Neural cell (in vitro differentiated cells): ENCODE measurements at regions not wholly inside any gene's neighbourhood (a gene's known extent, or its start where the extent isn't known, plus 50 kb on each side); places are given as distances from the start of the nearest gene placed in this dataset.

Experiments used
- H2AFZ ChIP-seq: fragments of 200-600, 300-800 bp; sonication (generic), shearing (Covaris generic); 2 replicates; pipeline ENCODE4 v1.6.0; 2014; ENCODE audit warnings: low read depth, mild to moderate bottlenecking, antibody characterized with exemption, low read length, moderate library complexity
- H3F3A ChIP-seq: fragments of 200-600 bp; shearing (Covaris generic); 2 replicates; pipeline ENCODE4 v1.6.1; 2016; ENCODE audit warnings: mild to moderate bottlenecking, moderate library complexity, mixed read lengths, antibody characterized with exemption, low read length; ENCODE audit not compliant: insufficient read depth, poor library complexity, severe bottlenecking
- H3K27ac ChIP-seq: fragments of 200-600, 300-800 bp; sonication (generic), shearing (Covaris generic); 2 replicates; pipeline ENCODE4 v1.5.1; 2014; ENCODE audit warnings: mild to moderate bottlenecking, low read length, moderate library complexity
- H3K27me3 ChIP-seq: fragments of 300-800, 200-600 bp; sonication (generic), shearing (Covaris generic); 2 replicates; pipeline ENCODE4 v1.6.0; 2014; ENCODE audit warnings: mild to moderate bottlenecking, low read depth, low read length, moderate library complexity; ENCODE audit not compliant: insufficient read depth
- H3K36me3 ChIP-seq: fragments of 300-800, 200-600 bp; sonication (generic), shearing (Covaris generic); 2 replicates; pipeline ENCODE4 v1.5.1; 2014; ENCODE audit warnings: mild to moderate bottlenecking, antibody characterized with exemption, low read length, moderate library complexity; ENCODE audit not compliant: insufficient read depth
- H3K4me2 ChIP-seq: fragments of 300-800, 200-600 bp; sonication (generic), shearing (Covaris generic); 2 replicates; pipeline ENCODE4 v1.6.0; 2014; ENCODE audit warnings: mild to moderate bottlenecking, low read length
- H3K4me3 ChIP-seq: fragments of 300-800, 200-600 bp; sonication (generic), shearing (Covaris generic); 2 replicates; pipeline ENCODE4 v1.5.1; 2014; ENCODE audit warnings: mild to moderate bottlenecking, low read length, moderate library complexity
- H3K79me2 ChIP-seq: fragments of 200-600 bp; shearing (Covaris generic); replicated peaks from 2 replicates; pipeline ENCODE4 v1.6.0; 2014; ENCODE audit warnings: mild to moderate bottlenecking, low read length, moderate library complexity; ENCODE audit not compliant: insufficient read depth
- H3K9ac ChIP-seq: fragments of 300-800, 200-600 bp; sonication (generic), shearing (Covaris generic); 2 replicates; pipeline ENCODE4 v1.6.1; 2016; ENCODE audit warnings: mild to moderate bottlenecking, low read length, mixed read lengths
- H3K9me2 ChIP-seq: fragments of 200-600 bp; shearing (Covaris generic); 2 replicates; pipeline ENCODE4 v1.6.1; 2016; ENCODE audit warnings: mild to moderate bottlenecking, low read length, mixed read lengths; ENCODE audit not compliant: insufficient read depth
- H3K9me3 ChIP-seq: fragments of 200-600, 300-800 bp; sonication (generic), shearing (Covaris generic); 2 replicates; pipeline ENCODE4 v1.6.1; 2016; ENCODE audit warnings: mild to moderate bottlenecking, mixed run types, low read length, moderate library complexity, mixed read lengths
- H4K20me1 ChIP-seq: fragments of 200-600 bp; shearing (Covaris generic); 2 replicates; pipeline ENCODE4 v1.6.1; 2016; ENCODE audit warnings: mild to moderate bottlenecking, mixed run types; ENCODE audit not compliant: insufficient read depth
- CTCF ChIP-seq: fragments of 450-650 bp; IDR thresholded peaks from 2 replicates; pipeline ENCODE4 v1.5.1; 2014; ENCODE audit warnings: antibody characterized with exemption, mild to moderate bottlenecking, moderate library complexity; ENCODE audit not compliant: poor library complexity, severe bottlenecking
- EP300 ChIP-seq: fragments of 450-650 bp; conservative IDR thresholded peaks from 2 replicates; pipeline ENCODE4 v1.6.1; 2014; ENCODE audit warnings: antibody characterized with exemption, mild to moderate bottlenecking, moderate library complexity; ENCODE audit not compliant: poor library complexity, severe bottlenecking
- EZH2 ChIP-seq: fragments of 200-600, 300-800 bp; shearing (Covaris generic), sonication (generic); IDR thresholded peaks from 2 replicates; pipeline ENCODE4 v1.6.1; 2014; ENCODE audit warnings: antibody characterized with exemption, low read length, borderline replicate concordance, mild to moderate bottlenecking; ENCODE audit not compliant: insufficient read depth, poor library complexity, severe bottlenecking
- MXI1 ChIP-seq: fragments of 450-650 bp; conservative IDR thresholded peaks from 2 replicates; pipeline ENCODE4 v1.6.1; 2014; ENCODE audit warnings: antibody characterized with exemption, mild to moderate bottlenecking; ENCODE audit not compliant: poor library complexity, severe bottlenecking
- POLR2AphosphoS5 ChIP-seq: IDR thresholded peaks from 2 replicates; pipeline ENCODE4 v1.6.1; 2012
- RAD21 ChIP-seq: fragments of 450-650 bp; conservative IDR thresholded peaks from 2 replicates; pipeline ENCODE4 v1.6.1; 2014; ENCODE audit warnings: antibody characterized with exemption, mild to moderate bottlenecking, moderate library complexity
- REST ChIP-seq: IDR thresholded peaks from 2 replicates; pipeline ENCODE4 v1.6.1; 2012; ENCODE audit warnings: borderline replicate concordance
- SMC3 ChIP-seq: fragments of 450-650 bp; conservative IDR thresholded peaks from 2 replicates; pipeline ENCODE4 v1.6.1; 2014; ENCODE audit warnings: antibody characterized with exemption, mild to moderate bottlenecking, moderate library complexity; ENCODE audit not compliant: poor library complexity
- TAF1 ChIP-seq: IDR thresholded peaks from 2 replicates; pipeline ENCODE4 v1.6.1; 2012; ENCODE audit warnings: low read depth

DNA sequence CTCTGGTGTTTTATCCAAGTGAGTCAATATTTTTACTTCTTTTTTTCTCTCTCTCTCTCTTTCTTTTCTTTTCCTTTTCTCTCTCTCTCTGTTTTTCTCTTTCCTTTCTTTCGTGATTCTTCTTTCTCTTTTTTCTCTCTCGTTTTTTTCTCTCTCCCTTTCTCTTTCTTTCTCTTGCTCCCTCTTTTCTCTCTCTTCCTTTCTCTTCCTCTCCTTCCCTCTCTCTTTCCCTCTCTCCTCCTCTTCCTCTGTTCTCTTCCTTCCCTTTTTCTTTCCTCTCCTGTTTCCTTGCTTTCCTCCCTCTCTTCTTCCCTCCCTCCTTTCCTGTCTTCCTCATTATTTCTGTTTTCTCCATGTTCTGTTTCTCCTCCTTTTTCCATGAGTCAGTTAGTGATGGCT is 641.5 kb downstream of the FGF9 start:
- TF ChIP-seq SMC3 (no peak), EZH2 (no peak), POLR2AphosphoS5 (no peak), REST (no peak), CTCF (no peak), MXI1 (no peak), EP300 (no peak), RAD21 (no peak), TAF1 (no peak)
- H3K27me3 ChIP-seq, result no peaks in the 10 kb centered on the region
- H3K79me2 ChIP-seq, result no peaks in the 10 kb centered on the region
- no peaks in the 10 kb centered on the region for H3K36me3 ChIP-seq
- no peaks in the 10 kb centered on the region for H3K9me3 ChIP-seq
- H3K9ac ChIP-seq, result no peak overlapping the region
- no peak overlapping the region for H3K4me3 ChIP-seq
- H2AFZ ChIP-seq, result no peak overlapping the region
- H3K27ac ChIP-seq, result no peak overlapping the region
- H3K4me2 ChIP-seq, result no peak overlapping the region
- no peaks in the 10 kb centered on the region for H4K20me1 ChIP-seq
- H3K9me2 ChIP-seq, result no peaks in the 10 kb centered on the region
- H3F3A ChIP-seq, result no peaks in the 10 kb centered on the region

DNA sequence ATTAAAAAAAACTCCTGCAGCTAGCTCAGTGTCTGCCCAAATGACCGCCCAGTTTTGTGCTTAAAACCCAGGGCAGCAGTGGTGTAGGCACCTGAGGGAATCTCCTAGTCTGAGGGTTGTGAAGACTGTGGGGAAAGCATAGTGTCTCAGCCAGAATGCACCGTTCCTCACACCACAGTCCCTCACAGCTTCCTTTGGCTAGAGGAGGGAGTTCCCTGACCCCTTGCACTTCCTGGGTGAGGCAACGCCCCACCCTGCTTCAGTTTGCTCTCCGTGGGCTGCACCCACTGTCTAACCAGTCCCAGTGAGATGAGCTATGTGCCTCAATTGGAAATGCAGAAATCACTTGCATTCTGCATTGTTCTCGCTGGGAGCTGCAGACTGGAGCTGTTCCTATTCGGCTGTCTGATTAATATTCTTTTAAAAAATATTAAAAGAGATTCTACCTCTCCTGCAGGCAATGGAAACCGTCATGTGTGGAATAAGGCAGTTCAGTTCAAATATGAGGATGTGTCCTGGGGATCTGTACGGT is 645.7 kb downstream of the FGF9 start:
- Histone ChIP-seq H3K9me3 (no peaks in the 10 kb centered on the region), H3K9ac (no peak overlapping the region), H4K20me1 (no peaks in the 10 kb centered on the region), H3K36me3 (no peaks in the 10 kb centered on the region), H3K27ac (no peak overlapping the region), H3F3A (no peaks in the 10 kb centered on the region), H3K4me3 (no peak overlapping the region), H2AFZ (no peak overlapping the region), H3K27me3 (no peaks in the 10 kb centered on the region), H3K79me2 (no peaks in the 10 kb centered on the region), H3K9me2 (no peaks in the 10 kb centered on the region), H3K4me2 (no peak overlapping the region)
- TF ChIP-seq EP300, result no peak
- TF ChIP-seq RAD21, result no peak
- TF ChIP-seq SMC3, result no peak
- TF ChIP-seq CTCF, result no peak
- TF ChIP-seq REST, result no peak
- no peak for TF ChIP-seq POLR2AphosphoS5
- TF ChIP-seq EZH2, result no peak
- TF ChIP-seq MXI1, result no peak
- TF ChIP-seq TAF1, result no peak
